Activated CD4-positive, alpha-beta memory T cell treated with anti-CD3 and anti-CD28 coated beads, Interleukin-2, amount 10 ng/mL, durations not matched to agents 7 days and 5 days (primary cell): ENCODE measurements at regions not wholly inside any gene's neighbourhood (a gene's known extent, or its start where the extent isn't known, plus 50 kb on each side); places are given as distances from the start of the nearest gene placed in this dataset.
"Not testable (repeated sequence)": the region's sequence is repeated elsewhere in the genome, so short reads cannot be mapped to it uniquely, and the experiment has no call there.

ENCODE experiments used
- CTCF ChIA-PET: fragments of 350-600 bp; sonication (Branson Sonifier 250); formaldehyde crosslinking; loops from one replicate; lab custom pipeline; 2021; ENCODE audit warnings: antibody characterized with exemption, inconsistent platforms; lab: Charles Lee
- POLR2A ChIA-PET: fragments of 350-600 bp; sonication (Branson Sonifier 250); formaldehyde crosslinking; loops from one replicate; lab custom pipeline; 2021; ENCODE audit warnings: antibody characterized with exemption; lab: Charles Lee
- DNase-seq: peaks from one replicate; pipeline ENCODE4 v3.0.0-alpha.2; 2020
- H3K27ac Mint-ChIP-seq: one replicate; pipeline ENCODE4 v1.8.0; 2021; ENCODE audit warnings: mild to moderate bottlenecking, mixed read lengths
- H3K27me3 Mint-ChIP-seq: one replicate; pipeline ENCODE4 v1.8.0; 2021; ENCODE audit warnings: mixed read lengths
- H3K36me3 Mint-ChIP-seq: one replicate; pipeline ENCODE4 v1.8.0; 2021; ENCODE audit warnings: low read depth, mixed read lengths
- H3K4me1 Mint-ChIP-seq: one replicate; pipeline ENCODE4 v1.8.0; 2021; ENCODE audit warnings: mixed read lengths
- H3K4me3 Mint-ChIP-seq: one replicate; pipeline ENCODE4 v1.8.0; 2021; ENCODE audit warnings: mild to moderate bottlenecking, mixed read lengths
- H3K9me3 Mint-ChIP-seq: one replicate; pipeline ENCODE4 v1.8.0; 2021; ENCODE audit warnings: mixed read lengths

DNA sequence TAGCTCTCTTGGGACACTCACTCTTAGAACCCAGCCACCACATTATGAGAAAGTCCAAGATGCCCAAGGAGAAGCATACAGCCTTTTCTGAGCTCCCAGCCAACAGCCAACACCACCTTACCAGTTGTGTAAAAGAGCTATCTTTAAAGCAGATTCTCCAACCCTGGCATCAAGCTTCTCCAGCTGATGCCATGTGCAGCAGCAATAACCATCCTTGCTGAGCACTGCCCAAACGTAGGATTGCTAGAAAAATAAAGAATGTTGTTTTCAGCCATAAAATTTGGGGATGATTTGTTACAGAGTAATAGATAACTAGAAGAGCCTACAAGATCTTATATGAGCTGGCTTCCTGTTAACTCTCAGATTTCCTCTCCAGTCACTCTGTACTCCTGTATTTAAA lies 443.7 kb upstream of the DYNLRB2 start:
- POLR2A ChIA-PET = no interaction called here
- DNase-seq = no peak
- CTCF ChIA-PET = no interaction called here
- Mint-ChIP-seq H3K9me3 (peaks cover 3% of the 10 kb centered on the region), H3K27ac (no peak overlapping the region), H3K4me1 (no peaks in the 10 kb centered on the region), H3K36me3 (no peaks in the 10 kb centered on the region), H3K4me3 (no peak overlapping the region), H3K27me3 (peaks cover 22% of the 10 kb centered on the region)

DNA sequence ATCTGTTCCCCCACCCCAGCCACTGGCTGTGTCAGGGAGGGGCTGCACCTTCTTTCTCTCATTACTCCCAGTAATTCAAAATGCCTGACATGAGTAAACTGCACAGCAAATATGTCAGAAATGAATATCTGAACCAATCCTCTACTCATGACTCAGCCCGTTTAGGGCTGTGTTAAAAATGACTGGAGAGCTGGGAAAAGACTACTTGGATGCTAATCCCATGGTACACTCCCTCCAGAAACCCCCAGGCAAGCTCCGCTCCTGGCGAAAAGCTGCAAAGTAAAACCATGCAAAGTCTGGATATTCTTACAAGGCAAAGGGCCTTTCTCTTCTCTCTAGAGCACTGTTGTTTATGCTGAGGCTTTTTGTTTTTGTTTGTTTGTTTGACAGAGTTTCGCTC lies 448.1 kb upstream of the DYNLRB2 start:
- peaks cover 3% of the 10 kb centered on the region for H3K9me3 Mint-ChIP-seq
- ChIA-PET CTCF (no interaction called here), POLR2A (interaction anchor here (1.7 kb wide), 1 partner anchor 492 kb away, joined by 4 read pairs; the partner anchor contains the start of gene MAF)
- no peaks in the 10 kb centered on the region for H3K36me3 Mint-ChIP-seq
- H3K27me3 Mint-ChIP-seq = peaks cover 17% of the 10 kb centered on the region
- H3K27ac Mint-ChIP-seq = no peak overlapping the region
- H3K4me1 Mint-ChIP-seq = no peaks in the 10 kb centered on the region
- H3K4me3 Mint-ChIP-seq = no peak overlapping the region
- DNase-seq = no peak

DNA sequence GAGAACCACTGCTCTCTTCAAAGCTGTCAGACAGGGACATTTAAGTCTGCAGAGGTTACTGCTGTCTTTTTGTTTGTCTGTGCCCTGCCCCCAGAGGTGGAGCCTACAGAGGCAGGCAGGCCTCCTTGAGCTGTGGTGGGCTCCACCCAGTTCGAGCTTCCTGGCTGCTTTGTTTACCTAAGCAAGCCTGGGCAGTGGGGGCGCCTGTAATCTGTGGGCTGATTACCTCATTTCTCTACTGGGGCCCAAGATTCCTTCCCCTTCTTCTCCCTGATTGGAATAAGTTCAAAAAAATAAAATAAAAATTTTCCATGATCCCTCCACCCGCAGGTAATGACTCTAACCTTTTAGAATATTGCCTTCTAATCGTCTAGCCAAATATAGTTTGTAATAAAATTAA lies 449.3 kb upstream of the DYNLRB2 start:
- POLR2A ChIA-PET = interaction anchor here (1.7 kb wide), 1 partner anchor 491 kb away, joined by 4 read pairs; the partner anchor contains the start of gene MAF
- DNase-seq, H3K4me3 Mint-ChIP-seq, H3K27ac Mint-ChIP-seq, H3K36me3 Mint-ChIP-seq, H3K9me3 Mint-ChIP-seq, H3K4me1 Mint-ChIP-seq, CTCF ChIA-PET: not testable (repeated sequence)
- peaks cover 12% of the 10 kb centered on the region for H3K27me3 Mint-ChIP-seq

DNA sequence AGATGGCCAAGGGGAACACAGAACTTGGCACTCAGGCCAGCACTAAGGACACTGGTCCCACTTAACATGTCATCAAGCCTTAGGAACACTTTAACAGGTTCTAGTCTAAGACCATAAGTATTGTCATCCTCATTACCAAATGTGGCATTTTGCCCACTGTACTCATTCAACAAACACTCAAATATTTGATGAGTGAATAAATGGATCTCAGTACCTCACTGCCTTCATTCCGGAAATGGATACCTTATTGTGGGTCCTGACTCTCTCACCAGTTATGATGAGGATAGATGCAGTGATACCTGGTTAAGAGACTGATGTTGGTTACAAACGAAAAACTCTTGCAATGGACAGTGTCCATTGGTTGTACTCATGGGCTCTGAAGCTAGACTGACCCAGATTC lies 455.2 kb upstream of the DYNLRB2 start:
- Mint-ChIP-seq H3K4me3 (no peak overlapping the region), H3K27me3 (peaks cover 8% of the 10 kb centered on the region), H3K36me3 (no peaks in the 10 kb centered on the region), H3K4me1 (no peaks in the 10 kb centered on the region), H3K9me3 (no peaks in the 10 kb centered on the region), H3K27ac (no peak overlapping the region)
- DNase-seq = no peak
- CTCF ChIA-PET = interaction anchor here (0.6 to 1.6 kb wide), 2 partner anchors 123 to 484 kb away, joined by 3 to 8 read pairs; no protein-coding TSS in a partner anchor
- POLR2A ChIA-PET = no interaction called here

DNA sequence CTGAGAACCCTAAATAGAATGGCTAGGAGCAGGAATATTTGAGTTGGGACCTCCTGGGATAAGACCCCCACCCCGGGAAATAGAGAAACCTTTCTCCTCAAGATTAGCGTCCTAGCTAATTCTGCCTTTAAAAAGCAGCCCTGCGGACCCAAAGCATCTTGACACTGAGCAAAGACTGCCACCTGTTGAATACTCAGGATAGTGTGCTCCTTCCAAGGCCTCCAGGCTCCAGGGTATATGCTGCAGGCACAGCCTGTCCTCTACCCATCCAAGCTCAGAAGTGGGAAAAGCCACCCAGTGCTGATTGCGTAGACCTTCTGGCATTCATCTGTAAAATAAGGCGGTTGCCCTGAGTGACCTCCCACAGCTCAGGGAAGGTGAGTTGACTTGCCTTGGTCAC lies 456.2 kb upstream of the DYNLRB2 start:
- peak; percentile 33 for DNase-seq
- H3K36me3 Mint-ChIP-seq = no peaks in the 10 kb centered on the region
- no peaks in the 10 kb centered on the region for H3K4me1 Mint-ChIP-seq
- ChIA-PET CTCF (interaction anchor here (1.6 kb wide), 1 partner anchor 483 kb away, joined by 8 read pairs; no protein-coding TSS in a partner anchor), POLR2A (interaction anchor here (1.3 kb wide), 1 partner anchor 484 kb away, joined by 6 read pairs; the partner anchor contains the start of gene MAF)
- H3K27ac Mint-ChIP-seq = no peak overlapping the region
- H3K4me3 Mint-ChIP-seq = no peak overlapping the region
- peaks cover 12% of the 10 kb centered on the region for H3K27me3 Mint-ChIP-seq
- no peaks in the 10 kb centered on the region for H3K9me3 Mint-ChIP-seq

DNA sequence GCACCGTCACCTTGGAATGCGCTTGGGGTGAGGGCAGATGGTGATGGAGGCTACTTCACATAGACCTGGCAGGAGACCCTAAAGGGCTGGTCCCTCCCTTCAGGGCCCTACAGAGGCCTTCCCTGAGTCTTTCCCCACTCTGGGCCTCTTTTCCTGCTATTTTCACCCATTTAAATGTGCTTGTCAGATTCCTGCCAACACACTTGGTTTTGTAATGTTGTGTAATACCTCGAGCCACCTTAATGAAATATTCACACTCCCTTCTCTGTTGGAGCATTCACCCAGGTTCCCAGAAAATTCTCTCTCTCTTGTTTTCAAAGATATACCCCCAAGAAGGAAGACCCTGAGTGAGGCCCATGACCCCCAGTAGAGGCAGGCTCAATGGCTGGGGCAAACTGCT lies 456.6 kb upstream of the DYNLRB2 start:
- Mint-ChIP-seq H3K9me3 (no peaks in the 10 kb centered on the region), H3K36me3 (no peaks in the 10 kb centered on the region), H3K27ac (no peak overlapping the region), H3K4me3 (no peak overlapping the region), H3K4me1 (no peaks in the 10 kb centered on the region), H3K27me3 (peaks cover 14% of the 10 kb centered on the region)
- CTCF ChIA-PET = interaction anchor here (1.6 kb wide), 1 partner anchor 482 kb away, joined by 8 read pairs; no protein-coding TSS in a partner anchor
- POLR2A ChIA-PET = interaction anchor here (1.3 kb wide), 1 partner anchor 483 kb away, joined by 6 read pairs; the partner anchor contains the start of gene MAF
- no peak for DNase-seq

DNA sequence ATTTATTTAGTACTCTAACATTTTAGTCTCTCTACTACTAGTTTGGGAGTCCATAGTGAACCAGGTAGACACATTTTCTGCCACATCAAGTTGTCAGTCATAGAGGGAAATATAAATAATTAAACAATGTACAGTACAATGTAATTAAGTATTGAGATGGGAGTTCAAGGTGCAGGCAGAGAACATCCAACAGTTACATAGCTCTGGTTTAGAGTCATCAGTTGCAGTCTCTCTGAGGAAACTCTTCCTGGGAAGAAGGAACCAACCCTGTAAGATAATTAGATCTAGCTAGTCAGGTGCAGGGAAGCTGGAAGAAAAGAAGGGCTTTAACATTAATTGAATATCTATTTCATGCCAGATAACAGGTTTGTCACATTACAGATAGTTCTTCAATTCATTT lies 457.9 kb upstream of the DYNLRB2 start:
- H3K4me1 Mint-ChIP-seq = no peaks in the 10 kb centered on the region
- no peaks in the 10 kb centered on the region for H3K9me3 Mint-ChIP-seq
- ChIA-PET CTCF (no interaction called here), POLR2A (no interaction called here)
- H3K36me3 Mint-ChIP-seq = no peaks in the 10 kb centered on the region
- no peak overlapping the region for H3K4me3 Mint-ChIP-seq
- DNase-seq = no peak
- H3K27ac Mint-ChIP-seq = no peak overlapping the region
- peaks cover 15% of the 10 kb centered on the region for H3K27me3 Mint-ChIP-seq

DNA sequence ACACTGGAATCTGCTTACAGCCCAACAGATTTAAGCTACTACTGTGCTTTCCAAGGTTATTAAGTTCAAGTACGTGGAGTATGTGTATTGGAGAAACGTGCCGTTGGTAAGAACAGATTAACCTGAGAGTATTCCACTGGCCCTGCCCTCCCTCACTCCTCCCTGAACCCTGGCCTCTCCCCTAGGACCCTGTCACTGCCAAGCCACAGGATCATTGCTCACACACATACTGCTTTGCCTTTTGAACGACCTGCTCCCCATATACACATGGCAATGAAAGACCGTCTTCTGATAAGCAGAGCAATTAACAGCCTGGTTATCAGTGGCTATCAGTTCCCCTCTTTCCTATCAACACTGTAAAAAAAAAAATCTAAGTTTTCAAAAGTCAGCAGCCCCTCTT lies 458.9 kb upstream of the DYNLRB2 start:
- H3K4me3 Mint-ChIP-seq = no peak overlapping the region
- ChIA-PET CTCF (no interaction called here), POLR2A (no interaction called here)
- DNase-seq = no peak
- H3K27ac Mint-ChIP-seq = no peak overlapping the region
- no peaks in the 10 kb centered on the region for H3K4me1 Mint-ChIP-seq
- H3K36me3 Mint-ChIP-seq = no peaks in the 10 kb centered on the region
- H3K9me3 Mint-ChIP-seq = no peaks in the 10 kb centered on the region
- H3K27me3 Mint-ChIP-seq = peaks cover 15% of the 10 kb centered on the region

DNA sequence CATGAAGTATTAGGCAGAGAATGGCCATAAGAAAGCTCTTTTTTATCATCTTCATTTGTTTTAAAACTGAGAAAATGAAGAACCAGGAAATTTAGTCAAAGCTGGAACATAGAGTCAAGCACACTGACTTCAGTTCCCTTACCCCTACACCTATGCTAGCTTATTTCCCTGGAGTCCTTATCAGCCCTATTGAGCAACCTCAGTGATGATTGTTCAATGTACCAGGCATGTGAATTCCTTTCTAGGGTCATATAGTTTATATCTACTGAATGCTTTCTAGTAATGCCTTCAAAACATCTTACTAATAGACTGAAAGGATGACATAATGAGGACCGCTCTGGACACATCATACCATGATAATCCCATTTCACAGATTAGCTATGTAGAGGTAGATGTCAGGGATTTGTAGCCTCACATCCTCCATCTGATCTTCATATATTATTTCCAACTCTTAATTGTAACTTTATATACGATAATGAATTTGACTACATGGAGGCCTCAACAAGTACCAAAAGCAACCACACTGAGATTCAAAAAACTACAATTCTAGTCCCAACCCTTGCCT lies 460.4 kb upstream of the DYNLRB2 start:
- Mint-ChIP-seq H3K4me1 (no peaks in the 10 kb centered on the region), H3K4me3 (no peak overlapping the region), H3K36me3 (no peaks in the 10 kb centered on the region), H3K27ac (no peak overlapping the region), H3K9me3 (no peaks in the 10 kb centered on the region), H3K27me3 (peaks cover 15% of the 10 kb centered on the region)
- CTCF ChIA-PET = no interaction called here
- POLR2A ChIA-PET = no interaction called here
- no peak for DNase-seq

DNA sequence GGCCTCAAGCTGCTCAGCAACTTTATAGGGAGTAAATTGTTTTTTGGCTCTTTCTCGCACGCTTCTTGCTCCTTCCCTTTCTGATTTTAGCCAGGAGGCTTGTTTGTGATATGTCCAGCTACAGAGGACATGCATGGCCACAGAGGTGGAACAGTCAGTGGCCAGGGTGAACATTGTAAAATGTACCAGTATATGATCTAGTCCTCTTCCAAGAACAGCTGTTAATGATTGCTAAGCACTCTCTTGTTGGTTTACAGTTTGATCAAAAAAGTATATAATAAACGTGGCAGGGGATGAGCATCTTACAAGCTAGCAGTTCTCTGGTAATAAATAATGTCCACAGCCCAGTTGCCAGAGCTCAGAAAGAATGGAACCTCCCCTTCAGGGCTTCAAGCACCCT lies 461.7 kb upstream of the DYNLRB2 start:
- DNase-seq = no peak
- Mint-ChIP-seq H3K27me3 (peaks cover 15% of the 10 kb centered on the region), H3K4me3 (no peak overlapping the region), H3K9me3 (no peaks in the 10 kb centered on the region), H3K27ac (no peak overlapping the region), H3K4me1 (no peaks in the 10 kb centered on the region), H3K36me3 (no peaks in the 10 kb centered on the region)
- POLR2A ChIA-PET = no interaction called here
- CTCF ChIA-PET = no interaction called here

DNA sequence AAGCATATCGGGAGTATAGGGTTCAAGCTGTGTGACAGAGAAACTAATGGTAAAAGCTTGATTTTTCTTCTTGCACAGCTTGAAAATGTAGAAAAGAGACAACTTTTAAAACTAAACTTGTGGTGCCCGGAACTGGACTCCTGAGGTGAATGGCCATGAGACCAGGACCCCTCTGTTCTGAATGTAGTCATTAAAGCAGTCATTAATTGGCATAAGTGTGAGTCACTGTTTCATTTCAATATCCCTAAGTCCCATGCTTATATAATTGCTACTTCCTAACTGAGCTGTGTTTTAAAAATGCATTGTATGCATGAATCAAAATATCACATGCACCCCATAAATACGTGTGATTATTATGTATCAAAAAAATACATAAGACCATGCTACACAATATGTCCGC lies 463.1 kb upstream of the DYNLRB2 start:
- Mint-ChIP-seq H3K9me3 (no peaks in the 10 kb centered on the region), H3K4me3 (no peak overlapping the region), H3K4me1 (no peaks in the 10 kb centered on the region), H3K36me3 (no peaks in the 10 kb centered on the region), H3K27me3 (peaks cover 18% of the 10 kb centered on the region), H3K27ac (no peak overlapping the region)
- CTCF ChIA-PET = interaction anchor here (0.5 kb wide), 1 partner anchor 1032 kb away, joined by 3 read pairs; no protein-coding TSS in a partner anchor
- POLR2A ChIA-PET = no interaction called here
- DNase-seq = no peak

DNA sequence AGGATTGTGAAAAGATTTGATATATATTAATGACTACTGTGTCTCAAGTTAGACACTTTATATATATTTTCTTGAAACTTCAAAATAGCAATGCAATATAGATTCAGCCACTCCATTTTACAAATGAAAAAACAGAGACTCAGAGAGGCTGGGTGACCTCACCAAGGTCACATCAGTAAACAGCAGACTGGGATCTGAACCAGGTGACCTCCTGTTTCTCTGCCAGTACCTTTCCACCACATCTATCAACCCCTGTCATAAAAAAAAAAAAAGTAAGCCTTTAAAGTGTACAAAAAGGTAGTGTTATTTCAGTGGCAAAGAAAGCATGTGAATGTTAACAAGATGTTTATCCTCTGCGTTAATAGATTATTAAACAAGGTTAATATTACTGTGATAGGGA lies 466.5 kb upstream of the DYNLRB2 start:
- H3K9me3 Mint-ChIP-seq = no peaks in the 10 kb centered on the region
- no peaks in the 10 kb centered on the region for H3K36me3 Mint-ChIP-seq
- DNase-seq = no peak
- H3K4me3 Mint-ChIP-seq = no peak overlapping the region
- H3K27me3 Mint-ChIP-seq = peaks cover 8% of the 10 kb centered on the region
- ChIA-PET POLR2A (no interaction called here), CTCF (no interaction called here)
- H3K4me1 Mint-ChIP-seq = no peaks in the 10 kb centered on the region
- no peak overlapping the region for H3K27ac Mint-ChIP-seq

DNA sequence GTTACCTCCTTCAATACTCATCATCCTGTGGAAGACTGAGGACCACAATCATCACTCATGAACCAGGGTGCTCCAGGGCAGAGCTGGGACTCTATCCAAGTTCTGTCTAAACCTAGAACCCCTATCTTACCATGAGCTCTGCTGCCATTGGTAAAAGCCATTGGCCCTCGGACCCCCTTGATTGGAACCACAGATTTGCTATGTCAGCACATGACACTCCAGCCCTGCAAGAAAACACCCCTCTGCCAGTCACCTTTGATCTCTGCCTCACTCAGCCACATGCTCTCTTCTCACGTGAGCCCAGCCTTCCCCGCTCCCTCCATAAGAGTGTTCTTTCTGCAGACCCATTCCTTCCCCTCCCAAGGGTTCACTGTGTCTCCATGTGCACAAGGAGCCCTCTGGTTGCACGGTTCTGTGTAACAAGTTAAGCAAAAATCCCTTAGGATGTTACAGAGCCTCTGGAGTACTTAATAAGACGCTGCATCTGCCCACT lies 468.8 kb upstream of the DYNLRB2 start:
- no peak overlapping the region for H3K4me3 Mint-ChIP-seq
- ChIA-PET CTCF (no interaction called here), POLR2A (no interaction called here)
- H3K4me1 Mint-ChIP-seq = no peaks in the 10 kb centered on the region
- H3K9me3 Mint-ChIP-seq = no peaks in the 10 kb centered on the region
- H3K36me3 Mint-ChIP-seq = no peaks in the 10 kb centered on the region
- H3K27ac Mint-ChIP-seq = no peak overlapping the region
- no peak for DNase-seq
- peaks cover 6% of the 10 kb centered on the region for H3K27me3 Mint-ChIP-seq
